ENCODE measurements at regions not wholly inside any gene's neighbourhood (a gene's known extent, or its start where the extent isn't known, plus 50 kb on each side); places are given as distances from the start of the nearest gene placed in this dataset.

DNA sequence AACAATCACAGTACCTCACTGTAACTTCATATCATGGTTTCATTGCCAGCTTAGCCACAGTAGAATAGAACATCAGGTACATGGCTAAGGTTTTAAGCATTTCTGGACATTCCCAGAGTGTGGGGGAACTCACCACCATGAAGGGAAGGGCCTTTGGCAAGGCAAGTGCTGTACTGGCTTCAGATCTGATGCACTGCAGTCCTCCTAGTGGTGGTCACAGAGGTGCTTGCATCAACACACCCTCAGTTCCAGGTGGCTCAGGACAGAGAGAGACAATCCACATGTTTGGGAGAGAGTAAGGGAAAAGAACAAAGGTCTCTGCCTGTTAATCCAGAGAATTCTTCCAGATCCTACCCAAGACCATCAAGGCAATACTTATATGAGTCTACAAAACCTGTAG, 528.4 kb upstream of the RGS18 start:
- TF ChIP-seq, protein P1, sequence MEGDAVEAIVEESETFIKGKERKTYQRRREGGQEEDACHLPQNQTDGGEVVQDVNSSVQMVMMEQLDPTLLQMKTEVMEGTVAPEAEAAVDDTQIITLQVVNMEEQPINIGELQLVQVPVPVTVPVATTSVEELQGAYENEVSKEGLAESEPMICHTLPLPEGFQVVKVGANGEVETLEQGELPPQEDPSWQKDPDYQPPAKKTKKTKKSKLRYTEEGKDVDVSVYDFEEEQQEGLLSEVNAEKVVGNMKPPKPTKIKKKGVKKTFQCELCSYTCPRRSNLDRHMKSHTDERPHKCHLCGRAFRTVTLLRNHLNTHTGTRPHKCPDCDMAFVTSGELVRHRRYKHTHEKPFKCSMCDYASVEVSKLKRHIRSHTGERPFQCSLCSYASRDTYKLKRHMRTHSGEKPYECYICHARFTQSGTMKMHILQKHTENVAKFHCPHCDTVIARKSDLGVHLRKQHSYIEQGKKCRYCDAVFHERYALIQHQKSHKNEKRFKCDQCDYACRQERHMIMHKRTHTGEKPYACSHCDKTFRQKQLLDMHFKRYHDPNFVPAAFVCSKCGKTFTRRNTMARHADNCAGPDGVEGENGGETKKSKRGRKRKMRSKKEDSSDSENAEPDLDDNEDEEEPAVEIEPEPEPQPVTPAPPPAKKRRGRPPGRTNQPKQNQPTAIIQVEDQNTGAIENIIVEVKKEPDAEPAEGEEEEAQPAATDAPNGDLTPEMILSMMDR (optimal IDR thresholded peaks at IDR 0.05 in 1 of 3, IDR thresholded peaks at IDR 0.05 in 1 of 3, conservative IDR thresholded peaks at IDR 0.05 in 1 of 3; ENCODE audit: extremely low read depth in 1 of 3, insufficient read depth in 2 of 3, low read length in 3 of 3) = peak in 1 of 3 experiments; percentile 16
- no peak for TF ChIP-seq EZH2 (IDR thresholded peaks at IDR 0.05; ENCODE audit: low read length)

All from keratinocyte (primary cell).